HEK293T (cell line): ENCODE measurements at regions not wholly inside any gene's neighbourhood (a gene's known extent, or its start where the extent isn't known, plus 50 kb on each side); places are given as distances from the start of the nearest gene placed in this dataset.

Experiments used
- BHLHE40 ChIP-seq: fragments of 450-650 bp; IDR thresholded peaks from 2 replicates; pipeline ENCODE4 v1.6.1; 2016; ENCODE audit warnings: mild to moderate bottlenecking, moderate library complexity, borderline replicate concordance
- ELF4 ChIP-seq: fragments of 450-650 bp; IDR thresholded peaks from 2 replicates; pipeline ENCODE4 v1.6.1; 2017; ENCODE audit warnings: antibody characterized with exemption
- FOXM1 ChIP-seq: fragments of 450-650 bp; IDR thresholded peaks from 2 replicates; pipeline ENCODE4 v1.6.1; 2017; ENCODE audit warnings: mild to moderate bottlenecking, borderline replicate concordance
- SUZ12 ChIP-seq: fragments of 450-650 bp; IDR thresholded peaks from 2 replicates; pipeline ENCODE4 v1.6.1; 2016; ENCODE audit warnings: mild to moderate bottlenecking

GRCh38 chr1:165031001-165031400, 325.5 kb downstream of the LMX1A start:
- no peak for TF ChIP-seq SUZ12
- no peak for TF ChIP-seq BHLHE40
- no peak for TF ChIP-seq ELF4
- TF ChIP-seq FOXM1: no peak
